Colonic mucosa (tissue), 4 donors: ENCODE measurements at regions not wholly inside any gene's neighbourhood (a gene's known extent, or its start where the extent isn't known, plus 50 kb on each side); places are given as distances from the start of the nearest gene placed in this dataset.

Experiments used
- DNase-seq: peaks from one replicate; pipeline ENCODE4 v3.0.0-alpha.2; 2020
- H3K27ac ChIP-seq: fragments of 200-600 bp; one replicate; pipeline ENCODE4 v1.8.0; 2021
- H3K27me3 ChIP-seq: fragments of 200-600 bp; one replicate; pipeline ENCODE4 v1.8.0; 2021
- H3K36me3 ChIP-seq: fragments of 200-600 bp; one replicate; pipeline ENCODE4 v1.8.0; 2021
- H3K4me1 ChIP-seq: fragments of 200-600 bp; one replicate; pipeline ENCODE4 v1.8.0; 2021; ENCODE audit warnings: mild to moderate bottlenecking
- H3K4me3 ChIP-seq: fragments of 200-600 bp; one replicate; pipeline ENCODE4 v1.8.0; 2021
- H3K9ac ChIP-seq, 2 donors: one replicate each; pipeline ENCODE4 v1.7.0; 2013; ENCODE audit warnings: control low read depth in 2 of 2, low read depth in 2 of 2, low read length in 2 of 2
- H3K9me3 ChIP-seq: fragments of 200-600 bp; one replicate; pipeline ENCODE4 v1.8.0; 2021
- intact Hi-C: fragments of 100-400 bp; cut with DNase I; formaldehyde crosslinking; loops from one replicate; pipeline ENCODE4 v1.14.1; 2022
- TF ChIP-seq, protein P1 (sequence below): fragments of 200-600 bp; IDR thresholded peaks from one replicate; pipeline ENCODE4 v1.8.0; 2022; ENCODE audit warnings: antibody characterized with exemption, mild to moderate bottlenecking
- donor health status: healthy.
- donor health status: DM: no; HTN: no; CAD: no.
- donor health status: DM: no; HTN: no; CAD: no.

DNA sequence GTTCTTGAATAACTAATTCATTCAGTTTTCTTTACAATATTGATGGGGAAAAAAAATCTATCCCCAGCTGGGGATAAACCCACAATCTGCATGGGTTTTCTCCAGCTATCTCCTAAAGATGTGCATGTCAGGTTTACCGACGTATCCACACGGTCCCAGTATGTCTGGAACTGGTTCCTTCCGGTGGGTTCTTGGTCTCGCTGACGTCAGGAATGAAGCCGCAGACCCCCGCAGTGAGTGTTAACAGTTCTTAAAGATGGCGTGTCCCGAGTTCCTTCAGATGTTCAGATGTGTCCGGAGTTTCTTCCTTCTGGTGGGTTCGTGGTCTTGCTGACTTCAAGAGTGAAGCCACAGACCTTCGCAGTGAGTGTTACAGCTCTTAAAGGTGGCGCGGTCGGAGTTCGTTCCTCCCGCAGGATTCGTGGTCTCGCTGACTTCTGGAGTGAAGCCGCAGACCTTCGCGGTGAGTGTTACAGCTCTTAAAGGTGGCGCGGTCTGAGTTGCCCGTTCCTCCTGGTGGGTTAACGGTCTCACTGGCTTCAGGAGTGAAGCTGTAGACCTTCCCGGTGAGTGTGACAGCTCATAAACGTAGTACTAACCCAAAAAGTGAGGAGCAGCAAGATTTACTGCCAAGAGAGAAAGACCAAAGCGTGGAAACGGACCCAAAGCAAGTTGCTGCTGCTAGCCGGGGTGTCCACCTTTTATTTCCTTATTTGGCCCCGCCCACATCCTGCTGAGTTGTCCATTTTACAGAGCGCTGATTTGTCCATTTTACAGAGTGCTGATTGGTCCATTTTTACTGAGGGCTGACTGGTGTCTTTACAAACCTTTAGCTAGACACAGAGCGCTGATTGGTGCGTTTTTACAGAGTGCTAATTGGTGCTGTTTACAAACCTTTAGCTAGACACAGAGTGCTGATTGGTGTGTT, 195.1 kb upstream of the NR2F2 start:
- Histone ChIP-seq H3K36me3 (no peaks in the 10 kb centered on the region), H3K27ac (no peak overlapping the region), H3K4me1 (no peaks in the 10 kb centered on the region), H3K27me3 (no peaks in the 10 kb centered on the region), H3K9ac (no peak overlapping the region), H3K9me3 (no peaks in the 10 kb centered on the region), H3K4me3 (no peak overlapping the region)
- DNase-seq, result no peak
- intact Hi-C loops, result no loop called here
- TF ChIP-seq, protein P1, sequence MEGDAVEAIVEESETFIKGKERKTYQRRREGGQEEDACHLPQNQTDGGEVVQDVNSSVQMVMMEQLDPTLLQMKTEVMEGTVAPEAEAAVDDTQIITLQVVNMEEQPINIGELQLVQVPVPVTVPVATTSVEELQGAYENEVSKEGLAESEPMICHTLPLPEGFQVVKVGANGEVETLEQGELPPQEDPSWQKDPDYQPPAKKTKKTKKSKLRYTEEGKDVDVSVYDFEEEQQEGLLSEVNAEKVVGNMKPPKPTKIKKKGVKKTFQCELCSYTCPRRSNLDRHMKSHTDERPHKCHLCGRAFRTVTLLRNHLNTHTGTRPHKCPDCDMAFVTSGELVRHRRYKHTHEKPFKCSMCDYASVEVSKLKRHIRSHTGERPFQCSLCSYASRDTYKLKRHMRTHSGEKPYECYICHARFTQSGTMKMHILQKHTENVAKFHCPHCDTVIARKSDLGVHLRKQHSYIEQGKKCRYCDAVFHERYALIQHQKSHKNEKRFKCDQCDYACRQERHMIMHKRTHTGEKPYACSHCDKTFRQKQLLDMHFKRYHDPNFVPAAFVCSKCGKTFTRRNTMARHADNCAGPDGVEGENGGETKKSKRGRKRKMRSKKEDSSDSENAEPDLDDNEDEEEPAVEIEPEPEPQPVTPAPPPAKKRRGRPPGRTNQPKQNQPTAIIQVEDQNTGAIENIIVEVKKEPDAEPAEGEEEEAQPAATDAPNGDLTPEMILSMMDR, result no peak

DNA sequence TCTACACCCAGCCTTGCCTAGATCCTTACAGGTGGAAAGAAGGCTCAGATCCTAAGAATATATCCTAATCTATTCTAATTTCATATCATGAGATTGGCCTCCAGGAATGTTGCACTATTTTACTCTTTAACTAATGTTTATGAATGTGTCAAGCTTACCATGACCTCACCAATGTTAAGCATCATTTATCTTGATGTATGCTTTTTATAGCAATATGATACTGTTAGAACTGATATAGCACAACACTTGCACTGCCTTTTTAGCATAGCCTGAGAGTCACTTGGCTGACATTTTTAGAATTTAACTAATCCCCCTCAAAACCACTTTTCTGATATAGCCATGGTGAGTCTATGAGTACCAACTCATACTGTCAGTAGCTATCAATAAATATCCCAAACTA, 191.5 kb upstream of the NR2F2 start:
- H3K9me3 ChIP-seq, result no peaks in the 10 kb centered on the region
- no peaks in the 10 kb centered on the region for H3K4me1 ChIP-seq
- TF ChIP-seq, protein P1, result no peak
- no peaks in the 10 kb centered on the region for H3K36me3 ChIP-seq
- intact Hi-C loops, result no loop called here
- H3K9ac ChIP-seq, result no peak overlapping the region
- no peak overlapping the region for H3K4me3 ChIP-seq
- no peak overlapping the region for H3K27ac ChIP-seq
- no peaks in the 10 kb centered on the region for H3K27me3 ChIP-seq
- DNase-seq, result no peak

DNA sequence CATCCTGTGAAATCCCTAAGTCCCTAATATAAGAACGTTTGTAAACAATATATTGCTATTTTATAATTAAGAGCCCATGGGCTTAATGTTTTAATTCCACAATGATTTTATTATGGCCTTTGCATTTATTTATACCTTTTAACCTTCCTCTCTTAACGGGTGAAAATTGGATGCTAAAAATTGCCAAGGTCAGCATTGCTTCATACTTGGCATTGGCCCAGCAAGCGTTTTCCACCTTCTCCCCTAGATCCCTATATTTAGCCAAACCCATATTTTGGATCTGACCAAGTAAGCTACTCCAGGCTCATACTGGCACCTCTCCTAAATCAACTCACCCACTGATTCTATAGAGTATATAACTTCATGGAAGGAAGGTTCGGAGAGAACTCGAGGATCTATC, 188.0 kb upstream of the NR2F2 start:
- Histone ChIP-seq H3K9me3 (no peaks in the 10 kb centered on the region), H3K4me3 (no peak overlapping the region), H3K27ac (no peak overlapping the region), H3K9ac (no peak overlapping the region), H3K27me3 (no peaks in the 10 kb centered on the region), H3K36me3 (no peaks in the 10 kb centered on the region), H3K4me1 (no peaks in the 10 kb centered on the region)
- intact Hi-C loops, result no loop called here
- no peak for DNase-seq
- TF ChIP-seq, protein P1, result no peak

DNA sequence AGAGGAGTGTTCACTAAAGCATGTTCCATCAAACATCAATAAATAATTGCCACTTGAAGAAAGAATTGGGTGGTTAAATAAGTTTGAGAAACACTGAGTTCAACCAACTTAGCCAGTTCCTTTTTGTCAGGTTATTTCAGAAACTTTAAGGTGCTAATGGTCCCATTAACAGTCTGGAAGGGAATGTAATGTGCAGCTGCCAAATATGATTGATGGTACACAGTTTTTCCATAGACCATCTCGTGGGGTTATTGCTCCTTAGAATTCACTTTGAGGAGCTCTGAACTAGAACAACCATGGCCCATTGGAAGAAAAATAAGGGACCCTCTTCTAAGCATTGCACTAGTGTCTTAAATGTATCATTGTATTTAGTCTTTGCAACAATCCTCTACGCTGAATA, 185.8 kb upstream of the NR2F2 start:
- H3K27me3 ChIP-seq, result no peaks in the 10 kb centered on the region

DNA sequence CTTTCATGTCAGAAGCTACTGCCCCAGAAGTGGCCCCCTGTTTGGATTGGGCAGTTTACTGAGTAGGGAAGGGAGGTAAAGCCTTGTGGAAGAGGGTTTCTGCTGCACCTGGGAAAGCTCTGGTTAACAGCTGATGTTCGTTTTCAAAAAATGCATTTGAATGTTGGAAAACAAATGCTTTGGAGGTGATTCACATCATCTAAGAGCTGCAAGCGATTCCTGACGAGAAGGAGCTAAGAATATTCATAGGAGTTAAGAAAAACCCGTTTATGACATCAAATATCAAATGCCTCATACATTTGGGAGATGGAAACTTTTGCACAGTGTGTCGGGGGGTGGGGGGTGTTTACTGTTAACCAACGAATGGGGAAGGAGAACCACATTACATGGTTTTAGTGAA, 183.8 kb upstream of the NR2F2 start:
- Histone ChIP-seq H3K4me1 (no peaks in the 10 kb centered on the region), H3K9ac (no peak overlapping the region), H3K36me3 (no peaks in the 10 kb centered on the region), H3K27me3 (no peaks in the 10 kb centered on the region), H3K4me3 (no peak overlapping the region), H3K9me3 (no peaks in the 10 kb centered on the region), H3K27ac (no peak overlapping the region)
- intact Hi-C loops, result no loop called here
- TF ChIP-seq, protein P1, result no peak
- no peak for DNase-seq

More for the DNA sequence above, 185.8 kb upstream of the NR2F2 start:
- intact Hi-C loops, result no loop called here
- DNase-seq, result no peak
- no peak overlapping the region for H3K9ac ChIP-seq
- TF ChIP-seq, protein P1, result no peak
- H3K4me3 ChIP-seq, result no peak overlapping the region
- H3K36me3 ChIP-seq, result no peaks in the 10 kb centered on the region
- H3K9me3 ChIP-seq, result no peaks in the 10 kb centered on the region
- H3K27ac ChIP-seq, result no peak overlapping the region
- no peaks in the 10 kb centered on the region for H3K4me1 ChIP-seq
